ENCODE measurements at regions not wholly inside any gene's neighbourhood (a gene's known extent, or its start where the extent isn't known, plus 50 kb on each side); places are given as distances from the start of the nearest gene placed in this dataset.

DNA sequence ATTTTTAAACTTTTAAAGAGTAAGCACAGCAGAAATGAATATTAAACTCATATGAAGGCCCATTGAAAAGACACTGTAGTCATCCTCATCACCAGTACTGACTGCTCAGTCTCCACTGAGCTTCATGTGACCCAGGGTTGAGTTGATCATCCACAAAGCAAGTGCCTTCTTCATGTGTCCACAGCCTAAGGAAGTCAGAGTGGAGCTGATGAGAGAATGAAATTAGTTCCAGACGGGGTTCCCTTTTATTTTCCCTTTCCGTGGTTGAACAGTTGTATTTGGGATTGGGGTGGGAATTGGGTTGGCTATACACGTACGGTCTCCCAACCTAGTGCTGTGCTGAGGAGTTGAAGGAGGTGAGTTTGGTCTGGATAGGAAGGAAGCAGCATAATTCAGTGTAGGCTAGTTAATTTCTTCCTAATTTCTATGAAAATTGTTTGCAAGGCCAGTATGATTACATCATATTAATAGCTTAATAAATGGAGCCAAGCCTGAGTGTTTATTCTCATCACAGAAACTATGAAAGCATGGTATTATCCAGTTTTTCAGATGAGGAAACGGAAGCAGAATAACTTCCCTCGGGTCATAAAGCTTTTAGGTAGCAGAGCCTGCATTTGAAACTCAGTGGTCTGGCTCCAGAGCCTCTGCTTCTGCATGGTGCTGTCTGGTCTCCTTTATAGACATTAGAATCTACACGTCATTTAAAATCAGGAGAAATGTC, 103.9 kb upstream of the DMRT1 start:
- H3K27me3 ChIP-seq (ENCODE audit: control insufficient read depth in 1 of 2, insufficient read depth in 2 of 2, low read length in 2 of 2) = no peaks in the 10 kb centered on the region
- no peak overlapping the region for H3K9ac ChIP-seq (ENCODE audit: insufficient read depth, low read depth, low read length)
- intact Hi-C loops (cut with micrococcal nuclease; ENCODE audit: unreplicated experiment) (loop anchor here (1.0 kb wide), 1 partner anchor 47 kb away; no protein-coding TSS in a partner anchor), in situ Hi-C loops (cut with HindIII; ENCODE audit: extremely low pct_ligation_motif_present, low pct_unique_long_range_greater_than_20kb) (no loop called here)
- H3K79me2 ChIP-seq (ENCODE audit: insufficient read depth, low read length) = peaks cover 4% of the 10 kb centered on the region
- H4K20me1 ChIP-seq (ENCODE audit: insufficient read depth, low read length) = no peaks in the 10 kb centered on the region; the same call in 1 of the 2 replicates
- TF ChIP-seq ZNF562 (CRISPR knock-in tag; IDR thresholded peaks at IDR 0.05; ENCODE audit: borderline replicate concordance) (no peak), TFE3 (CRISPR knock-in tag; IDR thresholded peaks at IDR 0.05) (no peak), ZNF639 (CRISPR knock-in tag; conservative IDR thresholded peaks at IDR 0.05) (no peak), LCORL (IDR thresholded peaks at IDR 0.05) (no peak), LCORL (CRISPR knock-in tag; IDR thresholded peaks at IDR 0.05) (no peak), RNF2 (conservative IDR thresholded peaks at IDR 0.05; ENCODE audit: low read depth) (no peak), GFI1 (CRISPR knock-in tag; IDR thresholded peaks at IDR 0.05; ENCODE audit: borderline replicate concordance) (no peak), RBM22 (optimal IDR thresholded peaks at IDR 0.05; ENCODE audit: low read length) (peak; percentile 82), RAD51 (IDR thresholded peaks at IDR 0.05; ENCODE audit: borderline replicate concordance) (no peak), POLR2G (IDR thresholded peaks at IDR 0.05; ENCODE audit: low read depth, low read length) (0 out of 2 replicates have a peak, but pooled peaks have one; percentile 17), ATF7 (IDR thresholded peaks at IDR 0.05) (0 out of 2 replicates have a peak, but pooled peaks have one; percentile 16), ATF7 (CRISPR knock-in tag; IDR thresholded peaks at IDR 0.05) (no peak)
- H3K4me3 ChIP-seq (replicated peaks in 1 of 3; ENCODE audit: insufficient read depth in 1 of 3, low read depth in 2 of 3, low read length in 3 of 3) = no peak overlapping the region
- no TSS peak for BruUV-seq (replicated peaks)
- peaks cover 64 to 89% of the 10 kb centered on the region in 2 experiments for H3K36me3 ChIP-seq (replicated peaks in 1 of 2; ENCODE audit: control insufficient read depth in 1 of 2, insufficient read depth in 2 of 2, low read length in 2 of 2)
- H2AFZ ChIP-seq (ENCODE audit: low read length) = no peak overlapping the region
- DNase-seq (ENCODE audit: low spot score) = no peak
- ChIA-PET POLR2A (interaction anchor here (1.0 to 1.1 kb wide), 2 partner anchors 53 to 55 kb away, joined by 3 read pairs; no protein-coding TSS in a partner anchor), CTCF (ENCODE audit: low intra/inter-chr PET ratio, low total read pairs) (no interaction called here)
- WGBS (ENCODE audit: low lambda C conversion rate) = 89% methylated on average over 7 of the region's 7 CpGs
- H3K27ac ChIP-seq (ENCODE audit: extremely low read length, insufficient read depth, low read length) = no peak overlapping the region
- ATAC-seq = no peak
- no peaks in the 10 kb centered on the region for H3K9me3 ChIP-seq (ENCODE audit: low read length)
- FAIRE-seq = no peak
- H3K4me1 ChIP-seq (ENCODE audit: insufficient read depth, low read length) = peaks cover 36% of the 10 kb centered on the region
- H3K4me2 ChIP-seq (ENCODE audit: low read depth, low read length) = no peak overlapping the region

Measured in HepG2 (cell line).